NCI-H2081 (cell line): ENCODE measurements at regions not wholly inside any gene's neighbourhood (a gene's known extent, or its start where the extent isn't known, plus 50 kb on each side); places are given as distances from the start of the nearest gene placed in this dataset.
A peak's percentile ranks its signal among the peaks of the same experiment; 100 is the strongest.
"Not testable (repeated sequence)": the region's sequence is repeated elsewhere in the genome, so short reads cannot be mapped to it uniquely, and the experiment has no call there.

Experiments
- DNase-seq, 2 experiments: peaks; one replicate each; lab custom pipeline; 2025; lab: John Stamatoyannopoulos, UW

GRCh38 chr18:41046250-41046649 lies 908.8 kb upstream of the PIK3C3 start:
- DNase-seq: not testable (repeated sequence)

GRCh38 chr18:41043876-41044275 lies 911.2 kb upstream of the PIK3C3 start:
- DNase-seq: peak in 1 of 2 experiments; percentile 29

GRCh38 chr18:41042866-41043265 lies 912.2 kb upstream of the PIK3C3 start:
- no peak for DNase-seq

- DNase-seq: no peak
Measured at GRCh38 chr18:41038071-41038470, 917.0 kb upstream of the PIK3C3 start.

DNA sequence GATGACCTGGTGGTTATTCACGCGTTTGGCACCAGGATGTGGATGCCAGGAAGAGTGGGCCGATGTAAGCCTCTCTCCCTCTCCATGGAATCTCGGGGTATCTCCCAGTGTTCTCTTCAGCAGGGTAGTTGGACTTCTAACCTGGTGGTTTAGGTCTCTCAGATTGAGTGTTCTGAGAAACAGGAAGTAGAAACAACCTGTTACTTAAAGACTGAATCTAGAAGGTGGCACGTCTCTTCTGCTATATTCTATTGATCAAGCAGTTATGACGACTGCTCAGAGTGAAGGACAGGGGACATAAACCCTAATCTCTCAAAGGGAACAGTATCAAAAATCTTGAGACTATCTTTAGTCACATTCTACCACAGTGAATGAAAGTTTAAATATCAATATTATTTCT lies 918.7 kb upstream of the PIK3C3 start:
- no peak for DNase-seq

DNA sequence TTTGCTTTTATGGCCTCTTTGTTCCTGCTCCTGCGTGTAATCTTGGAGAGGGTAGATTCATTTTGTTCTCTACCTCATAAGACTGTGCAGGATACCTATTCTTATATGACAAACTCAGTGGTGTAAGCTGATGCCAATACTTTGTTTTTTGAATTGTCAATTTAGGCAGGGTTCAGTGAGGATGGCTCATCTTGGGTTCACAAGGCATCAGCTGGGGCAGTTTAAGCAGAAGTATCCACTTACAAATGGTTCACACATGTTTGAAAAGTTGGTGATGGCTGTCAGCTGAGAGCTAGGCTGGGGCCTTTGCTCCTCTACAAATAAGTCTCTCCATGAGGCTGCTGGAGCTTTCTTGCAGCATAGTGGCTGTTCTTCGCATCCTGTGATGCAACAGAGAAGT lies 920.6 kb upstream of the PIK3C3 start:
- no peak for DNase-seq

GRCh38 chr18:41025666-41026065 lies 929.4 kb upstream of the PIK3C3 start:
- no peak for DNase-seq

DNA sequence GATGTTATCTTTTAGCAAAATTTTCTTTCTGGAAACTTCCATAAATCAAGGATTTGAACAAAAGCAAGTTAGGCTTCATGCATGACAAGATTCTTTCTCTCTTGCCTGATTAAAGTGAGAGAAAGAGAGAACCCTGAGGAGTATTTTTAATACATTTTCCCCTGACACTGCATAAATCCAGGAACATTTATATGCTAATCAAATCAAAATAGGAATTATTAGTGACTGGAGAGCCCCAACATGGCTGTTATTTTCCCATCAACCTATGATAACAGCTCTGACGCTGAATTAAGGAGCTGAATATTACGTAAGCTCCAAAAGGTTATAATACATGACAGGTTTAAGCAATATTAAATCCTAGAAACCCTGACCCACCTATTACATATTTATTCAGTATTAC lies 930.2 kb upstream of the PIK3C3 start:
- DNase-seq: no peak

- no peak for DNase-seq
Measured at GRCh38 chr18:41022484-41022883, 932.5 kb upstream of the PIK3C3 start.

- DNase-seq: no peak
Measured at GRCh38 chr18:41021089-41021488, 933.9 kb upstream of the PIK3C3 start.

DNA sequence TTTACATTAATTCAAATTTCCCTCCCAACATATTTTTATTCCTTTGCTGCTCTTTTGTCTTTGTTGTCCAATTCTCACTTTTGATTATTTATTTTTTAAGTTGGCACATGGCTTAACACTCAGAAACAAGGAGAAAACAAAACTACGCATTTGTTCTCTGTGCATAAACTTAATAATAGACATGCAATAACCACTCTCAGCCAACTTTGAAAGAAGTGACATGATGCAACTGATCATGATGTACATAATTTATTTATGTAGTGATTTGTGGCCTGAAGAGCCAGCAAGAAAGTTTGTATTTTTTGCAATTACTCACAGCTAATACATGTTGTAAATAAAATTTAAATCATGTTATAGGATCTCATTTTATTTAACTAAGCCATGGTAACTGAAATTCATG lies 942.8 kb upstream of the PIK3C3 start:
- DNase-seq: no peak

- DNase-seq: no peak
Measured at GRCh38 chr18:41009926-41010325, 945.1 kb upstream of the PIK3C3 start.

GRCh38 chr18:41004324-41004723 lies 950.7 kb upstream of the PIK3C3 start:
- DNase-seq: no peak

GRCh38 chr18:40995529-40995928 lies 959.5 kb upstream of the PIK3C3 start:
- no peak for DNase-seq

DNA sequence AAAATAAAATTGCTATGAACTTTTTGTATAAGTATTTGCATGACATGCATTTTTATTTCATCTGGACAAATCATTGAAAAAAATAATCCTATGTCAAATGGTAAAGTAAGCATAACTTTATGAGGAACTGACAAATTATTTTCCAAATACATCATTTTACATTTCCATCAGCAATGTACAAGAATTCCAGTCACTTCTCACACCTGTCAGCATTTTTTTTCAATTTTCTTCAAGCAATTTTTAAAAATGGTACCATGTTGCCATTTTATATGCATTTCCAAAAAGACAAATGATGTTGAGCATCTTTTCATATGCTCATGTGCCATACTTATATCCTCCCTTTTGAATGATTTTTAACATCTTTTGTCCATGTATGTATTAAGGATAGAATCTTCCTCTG lies 961.7 kb upstream of the PIK3C3 start:
- DNase-seq: no peak

- peak in 1 of 2 experiments; percentile 30 for DNase-seq
Measured at GRCh38 chr18:40987581-40987980, 967.5 kb upstream of the PIK3C3 start.

DNA sequence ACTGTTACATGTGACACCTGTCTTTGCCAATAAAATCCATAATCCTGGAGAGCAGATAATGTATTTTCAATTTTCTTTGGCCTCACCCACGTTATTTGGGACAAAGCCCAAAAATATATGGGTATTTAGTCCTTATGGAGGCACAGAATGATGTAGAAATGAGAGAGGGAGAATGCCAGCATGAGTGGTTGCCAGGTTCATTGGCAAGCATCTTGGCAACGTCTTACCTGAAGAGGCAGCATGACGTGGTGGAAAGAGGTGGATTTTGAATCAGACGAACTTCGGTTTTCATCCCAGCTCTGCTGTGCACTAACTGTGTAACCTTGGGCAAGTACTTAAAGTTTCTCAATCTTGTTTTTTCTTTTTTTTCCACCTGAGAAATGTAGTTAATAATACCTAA lies 969.6 kb upstream of the PIK3C3 start:
- no peak for DNase-seq

- DNase-seq: no peak
Measured at GRCh38 chr18:40984856-40985255, 970.2 kb upstream of the PIK3C3 start.

GRCh38 chr18:40983835-40984234 lies 971.2 kb upstream of the PIK3C3 start:
- no peak for DNase-seq

GRCh38 chr18:40980171-40980570 lies 974.9 kb upstream of the PIK3C3 start:
- no peak for DNase-seq

DNA sequence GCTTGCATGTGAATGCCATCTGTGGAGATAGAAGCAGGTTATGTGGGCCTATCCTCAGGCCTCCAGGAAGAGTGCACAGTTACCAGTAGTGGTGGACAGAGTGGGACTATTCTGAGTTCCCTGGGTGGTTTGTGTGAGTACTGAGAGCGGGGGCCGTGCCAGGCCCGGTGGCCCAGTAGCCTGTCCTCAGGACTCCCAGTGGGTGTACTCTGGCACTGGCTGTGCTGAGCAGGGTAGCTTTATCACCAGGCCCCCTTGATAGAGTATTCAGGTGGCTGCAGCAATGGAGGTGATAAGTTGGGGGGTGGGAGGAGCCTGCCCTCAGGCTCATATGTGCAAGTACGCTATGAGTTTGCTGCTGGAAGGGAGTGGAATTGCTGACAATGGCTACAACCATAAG lies 979.0 kb upstream of the PIK3C3 start:
- DNase-seq: no peak

DNA sequence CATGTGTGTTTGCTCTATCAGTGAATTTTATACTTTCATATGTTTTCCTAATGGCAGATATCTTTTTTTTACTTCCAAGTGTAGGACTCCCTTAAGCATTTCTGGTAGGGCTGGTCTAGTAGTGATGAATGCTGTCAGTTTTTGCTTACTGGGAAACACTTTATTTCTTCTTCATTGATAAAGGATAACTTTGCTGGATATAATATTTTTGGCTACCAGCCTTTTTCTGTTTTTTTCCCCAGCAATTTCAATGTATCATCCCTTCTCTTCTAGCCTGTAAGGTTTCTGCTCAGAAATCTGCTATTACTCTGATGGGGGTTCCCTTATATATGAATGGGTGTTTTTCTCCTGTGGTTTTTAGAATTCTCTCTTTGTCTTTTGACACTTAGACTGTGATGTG lies 980.6 kb upstream of the PIK3C3 start:
- DNase-seq: no peak

GRCh38 chr18:40962784-40963183 lies 992.2 kb upstream of the PIK3C3 start:
- DNase-seq: no peak

DNA sequence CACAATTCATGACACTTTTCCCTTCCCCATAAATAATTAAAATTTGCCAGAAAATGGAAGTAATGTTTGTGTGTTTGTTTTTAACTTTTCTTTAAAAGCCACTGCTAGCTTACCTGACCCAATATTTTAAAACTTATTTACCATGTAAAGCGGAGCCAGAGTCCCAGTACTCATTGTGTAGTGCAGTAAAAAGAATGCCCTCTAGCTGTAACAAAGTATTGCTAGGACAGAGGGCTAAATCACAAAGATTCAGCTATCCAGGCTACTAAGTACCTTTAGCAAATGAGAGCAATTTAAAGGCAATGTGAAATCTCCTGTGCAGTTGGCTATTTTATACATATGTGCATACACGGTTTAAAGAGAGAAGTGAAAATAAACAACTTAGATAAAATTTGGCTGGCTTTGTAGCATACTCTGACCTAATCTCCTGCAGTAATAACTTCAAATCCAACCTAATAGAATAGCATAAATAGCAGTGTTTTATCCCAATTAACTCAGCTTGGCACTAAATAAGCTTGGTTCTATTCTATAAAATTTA lies 997.4 kb upstream of the PIK3C3 start:
- DNase-seq: no peak

GRCh38 chr18:40956213-40956612 lies 998.8 kb upstream of the PIK3C3 start:
- no peak for DNase-seq
